PC-9 (cell line): ENCODE measurements at regions not wholly inside any gene's neighbourhood (a gene's known extent, or its start where the extent isn't known, plus 50 kb on each side); places are given as distances from the start of the nearest gene placed in this dataset.

Source experiments
- BruUV-seq: library from RNA; stranded (reverse); fragments of 400-500 nt; replicated peaks from 2 replicates; lab custom pipeline; 2021; lab: Mats Ljungman, UMichigan
- CTCF ChIA-PET: fragments of 300-600 bp; sonication (Branson Sonifier 250); formaldehyde crosslinking; loops from one replicate; lab custom pipeline; 2022; ENCODE audit warnings: antibody characterized with exemption; lab: Charles Lee
- POLR2A ChIA-PET: fragments of 300-600 bp; sonication (Branson Sonifier 250); formaldehyde crosslinking; loops from one replicate; lab custom pipeline; 2022; ENCODE audit warnings: antibody characterized with exemption; ENCODE audit not compliant: unreplicated experiment; lab: Charles Lee
- DNase-seq, 2 experiments: peaks; one replicate each; pipeline versions ENCODE4 v3.0.0 to v3.0.0-alpha.2; 2015 to 2022; ENCODE audit warnings: mixed read lengths in 1 of 2
- H2AFZ ChIP-seq: fragments of 200-600 bp; sonication (generic); 2 replicates; pipeline ENCODE4 v1.8.1; 2017; ENCODE audit warnings: antibody characterized with exemption
- H3F3A ChIP-seq: fragments of 200-600 bp; sonication (generic); 2 replicates; pipeline ENCODE4 v1.8.1; 2017; ENCODE audit warnings: antibody characterized with exemption, mild to moderate bottlenecking, low read depth; ENCODE audit not compliant: insufficient read depth
- H3K27ac ChIP-seq: fragments of 200-600 bp; sonication (generic); 2 replicates; pipeline ENCODE4 v1.6.1; 2016; ENCODE audit warnings: mixed run types
- H3K27me3 ChIP-seq: fragments of 200-600 bp; sonication (generic); 2 replicates; pipeline ENCODE4 v1.6.1; 2016; ENCODE audit warnings: low read depth, mixed run types; ENCODE audit not compliant: insufficient read depth
- H3K36me3 ChIP-seq: fragments of 200-600 bp; sonication (generic); 2 replicates; pipeline ENCODE4 v1.6.1; 2016; ENCODE audit warnings: low read depth, mixed run types
- H3K4me1 ChIP-seq: fragments of 200-600 bp; sonication (generic); replicated peaks from 2 replicates; pipeline ENCODE4 v1.6.1; 2016; ENCODE audit warnings: mixed run types; ENCODE audit not compliant: insufficient read depth
- H3K4me2 ChIP-seq: fragments of 200-600 bp; sonication (generic); 2 replicates; pipeline ENCODE4 v1.6.1; 2017; ENCODE audit warnings: mixed run types
- H3K4me3 ChIP-seq: fragments of 200-600 bp; sonication (generic); 2 replicates; pipeline ENCODE4 v1.6.1; 2016; ENCODE audit warnings: mixed run types
- H3K79me2 ChIP-seq: fragments of 200-600 bp; sonication (generic); 2 replicates; pipeline ENCODE4 v1.6.1; 2017; ENCODE audit warnings: low read depth, mixed run types
- H3K9me2 ChIP-seq: fragments of 200-600 bp; sonication (generic); 2 replicates; pipeline ENCODE4 v1.8.1; 2017; ENCODE audit warnings: mild to moderate bottlenecking; ENCODE audit not compliant: insufficient read depth
- H3K9me3 ChIP-seq: fragments of 200-600 bp; sonication (generic); 2 replicates; pipeline ENCODE4 v1.8.1; 2016; ENCODE audit warnings: low read depth; ENCODE audit not compliant: insufficient read depth
- H4K20me1 ChIP-seq: fragments of 200-600 bp; sonication (generic); 2 replicates; pipeline ENCODE4 v1.8.1; 2017; ENCODE audit not compliant: insufficient read depth
- CTCF ChIP-seq: fragments of 200-600 bp; sonication (generic); conservative IDR thresholded peaks from 2 replicates; pipeline ENCODE4 v1.6.1; 2017; ENCODE audit warnings: mixed run types, antibody characterized with exemption, mild to moderate bottlenecking, moderate library complexity
- EZH2 ChIP-seq: fragments of 200-600 bp; sonication (generic); IDR thresholded peaks from 2 replicates; pipeline ENCODE4 v1.8.0; 2017; ENCODE audit warnings: antibody characterized with exemption, low read depth
- intact Hi-C: fragments of 100-400 bp; cut with micrococcal nuclease; formaldehyde crosslinking; loops from one replicate; pipeline ENCODE4 v1.10.0; 2022; ENCODE audit not compliant: unreplicated experiment

- ChIA-PET CTCF (no interaction called here), POLR2A (no interaction called here)
- Histone ChIP-seq H2AFZ (no peak overlapping the region), H3K9me3 (no peaks in the 10 kb centered on the region), H3K4me2 (no peak overlapping the region), H3K36me3 (no peaks in the 10 kb centered on the region), H3K27me3 (peaks cover 59% of the 10 kb centered on the region), H3K27ac (no peak overlapping the region), H3K79me2 (no peaks in the 10 kb centered on the region), H4K20me1 (no peaks in the 10 kb centered on the region), H3K4me1 (no peaks in the 10 kb centered on the region), H3K4me3 (no peak overlapping the region), H3F3A (no peaks in the 10 kb centered on the region), H3K9me2 (no peaks in the 10 kb centered on the region)
- no peak for DNase-seq
- intact Hi-C loops = no loop called here
- TF ChIP-seq EZH2 (no peak), CTCF (no peak)
- BruUV-seq = no TSS peak
Measured at GRCh38 chr16:5323284-5324141, 225.9 kb upstream of the EEF2KMT start.

DNA sequence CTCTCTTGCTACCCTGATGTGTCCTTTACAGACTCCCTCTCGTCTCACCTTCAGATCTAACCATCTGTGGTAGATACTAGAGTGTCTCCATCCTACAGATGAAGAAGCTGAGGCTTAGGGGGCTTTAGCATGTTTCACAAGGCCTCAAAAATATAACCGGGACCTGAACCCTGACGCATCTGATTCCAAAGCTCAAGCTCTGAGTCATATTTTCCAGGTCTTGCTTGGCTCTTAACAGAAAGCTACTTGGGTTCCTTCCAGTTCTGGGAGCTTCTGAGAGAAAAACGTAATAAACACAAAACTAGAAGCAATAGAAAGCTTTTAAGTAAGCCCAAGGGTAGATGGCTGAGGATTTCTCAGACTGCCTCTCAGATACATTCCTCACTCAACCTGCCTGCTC lies 224.3 kb upstream of the EEF2KMT start:
- H3K4me3 ChIP-seq = no peak overlapping the region
- H3K36me3 ChIP-seq = no peaks in the 10 kb centered on the region
- intact Hi-C loops = no loop called here
- peaks cover 59% of the 10 kb centered on the region for H3K27me3 ChIP-seq
- no peak overlapping the region for H2AFZ ChIP-seq
- DNase-seq = no peak
- no peaks in the 10 kb centered on the region for H3F3A ChIP-seq
- no peaks in the 10 kb centered on the region for H3K9me3 ChIP-seq
- H3K4me1 ChIP-seq = no peaks in the 10 kb centered on the region
- BruUV-seq = no TSS peak
- POLR2A ChIA-PET = no interaction called here
- no peaks in the 10 kb centered on the region for H3K9me2 ChIP-seq
- CTCF ChIA-PET = no interaction called here
- TF ChIP-seq CTCF (no peak), EZH2 (no peak)
- H3K27ac ChIP-seq = no peak overlapping the region
- no peaks in the 10 kb centered on the region for H4K20me1 ChIP-seq
- no peak overlapping the region for H3K4me2 ChIP-seq
- no peaks in the 10 kb centered on the region for H3K79me2 ChIP-seq

- POLR2A ChIA-PET = no interaction called here
- H3K27me3 ChIP-seq = peaks cover 43% of the 10 kb centered on the region
- no peak overlapping the region for H3K27ac ChIP-seq
- no peaks in the 10 kb centered on the region for H4K20me1 ChIP-seq
- BruUV-seq = no TSS peak
- H3K36me3 ChIP-seq = no peaks in the 10 kb centered on the region
- H3K4me3 ChIP-seq = no peak overlapping the region
- TF ChIP-seq EZH2 (no peak), CTCF (no peak)
- intact Hi-C loops = no loop called here
- no peaks in the 10 kb centered on the region for H3K9me2 ChIP-seq
- H3F3A ChIP-seq = no peaks in the 10 kb centered on the region
- no peaks in the 10 kb centered on the region for H3K79me2 ChIP-seq
- H3K4me1 ChIP-seq = no peaks in the 10 kb centered on the region
- H2AFZ ChIP-seq = no peak overlapping the region
- no peaks in the 10 kb centered on the region for H3K9me3 ChIP-seq
- CTCF ChIA-PET = no interaction called here
- DNase-seq = no peak
- H3K4me2 ChIP-seq = no peak overlapping the region
Measured at GRCh38 chr16:5319799-5320198, 222.2 kb upstream of the EEF2KMT start.
